Epithelial cell of proximal tubule (primary cell): ENCODE measurements at regions not wholly inside any gene's neighbourhood (a gene's known extent, or its start where the extent isn't known, plus 50 kb on each side); places are given as distances from the start of the nearest gene placed in this dataset.
"Not testable (repeated sequence)": the region's sequence is repeated elsewhere in the genome, so short reads cannot be mapped to it uniquely, and the experiment has no call there.

Experiments
- DNase-seq: peaks from one replicate; pipeline ENCODE4 v3.0.0-alpha.2; 2011; ENCODE audit warnings: low read depth
- H3K4me3 ChIP-seq: 2 replicates; pipeline ENCODE4 v1.5.1; 2011; ENCODE audit warnings: low read depth, mild to moderate bottlenecking, low read length
- TF ChIP-seq, protein P1 (sequence below): conservative IDR thresholded peaks from 2 replicates; pipeline ENCODE4 v1.5.1; 2012; ENCODE audit warnings: low read depth, mild to moderate bottlenecking, low read length

- no peak overlapping the region for H3K4me3 ChIP-seq
- DNase-seq: no peak
- TF ChIP-seq, protein P1, sequence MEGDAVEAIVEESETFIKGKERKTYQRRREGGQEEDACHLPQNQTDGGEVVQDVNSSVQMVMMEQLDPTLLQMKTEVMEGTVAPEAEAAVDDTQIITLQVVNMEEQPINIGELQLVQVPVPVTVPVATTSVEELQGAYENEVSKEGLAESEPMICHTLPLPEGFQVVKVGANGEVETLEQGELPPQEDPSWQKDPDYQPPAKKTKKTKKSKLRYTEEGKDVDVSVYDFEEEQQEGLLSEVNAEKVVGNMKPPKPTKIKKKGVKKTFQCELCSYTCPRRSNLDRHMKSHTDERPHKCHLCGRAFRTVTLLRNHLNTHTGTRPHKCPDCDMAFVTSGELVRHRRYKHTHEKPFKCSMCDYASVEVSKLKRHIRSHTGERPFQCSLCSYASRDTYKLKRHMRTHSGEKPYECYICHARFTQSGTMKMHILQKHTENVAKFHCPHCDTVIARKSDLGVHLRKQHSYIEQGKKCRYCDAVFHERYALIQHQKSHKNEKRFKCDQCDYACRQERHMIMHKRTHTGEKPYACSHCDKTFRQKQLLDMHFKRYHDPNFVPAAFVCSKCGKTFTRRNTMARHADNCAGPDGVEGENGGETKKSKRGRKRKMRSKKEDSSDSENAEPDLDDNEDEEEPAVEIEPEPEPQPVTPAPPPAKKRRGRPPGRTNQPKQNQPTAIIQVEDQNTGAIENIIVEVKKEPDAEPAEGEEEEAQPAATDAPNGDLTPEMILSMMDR: no peak
Measured at GRCh38 chr16:79988721-79989220, 388.2 kb upstream of the MAF start.

DNA sequence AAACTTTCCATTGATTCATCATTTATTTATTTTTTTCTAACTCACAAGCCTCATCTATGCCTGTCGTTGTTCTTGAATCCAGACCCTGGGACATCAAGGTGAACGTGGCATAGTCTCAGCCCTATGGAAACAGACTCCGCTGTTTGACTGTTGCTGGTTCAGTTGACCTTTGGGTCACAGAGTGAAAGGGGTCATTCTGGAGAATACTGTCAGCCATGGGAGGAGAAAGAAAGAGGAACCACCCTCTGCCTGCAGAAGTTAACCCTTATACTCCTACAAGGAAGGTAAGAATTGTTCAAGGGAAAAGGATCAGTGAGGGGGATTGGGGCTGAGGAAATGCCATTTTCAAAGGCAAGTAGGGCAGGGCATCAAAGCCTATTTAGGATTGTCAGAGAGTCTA, 387.6 kb upstream of the MAF start:
- no peak for DNase-seq
- TF ChIP-seq, protein P1: no peak
- H3K4me3 ChIP-seq: no peak overlapping the region

DNA sequence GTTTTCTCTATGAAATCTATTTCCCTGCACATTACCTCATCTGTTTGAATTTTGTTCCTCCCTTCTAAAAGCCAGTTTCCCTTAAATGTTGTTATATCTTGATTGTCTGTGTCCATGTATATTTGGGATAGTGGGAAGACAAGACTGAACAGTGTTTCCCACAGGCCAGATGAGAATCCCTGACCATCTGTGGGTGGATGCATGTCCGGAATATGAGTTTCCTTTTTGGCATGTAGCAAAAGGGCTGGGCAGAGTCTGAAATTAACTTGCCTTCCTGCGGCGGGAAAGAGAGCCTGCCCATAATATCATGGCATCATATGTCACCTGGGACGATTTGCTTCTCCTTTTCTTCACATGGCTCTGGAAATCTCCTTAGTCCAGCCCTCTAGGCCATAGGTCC, 385.8 kb upstream of the MAF start:
- no peak overlapping the region for H3K4me3 ChIP-seq
- DNase-seq: no peak
- TF ChIP-seq, protein P1: no peak

- no peak for DNase-seq
- H3K4me3 ChIP-seq: no peak overlapping the region
- TF ChIP-seq, protein P1: no peak
Measured at GRCh38 chr16:79985606-79986005, 385.1 kb upstream of the MAF start.

- H3K4me3 ChIP-seq, DNase-seq: not testable (repeated sequence)
Measured at GRCh38 chr16:79984149-79984548, 383.6 kb upstream of the MAF start.

GRCh38 chr16:79982862-79983261, 382.3 kb upstream of the MAF start:
- TF ChIP-seq, protein P1: no peak
- H3K4me3 ChIP-seq: no peak overlapping the region
- DNase-seq: no peak

GRCh38 chr16:79982361-79982760, 381.8 kb upstream of the MAF start:
- TF ChIP-seq, protein P1: no peak
- no peak overlapping the region for H3K4me3 ChIP-seq
- DNase-seq: no peak
